CD14-positive monocyte (primary cell): ENCODE measurements at regions not wholly inside any gene's neighbourhood (a gene's known extent, or its start where the extent isn't known, plus 50 kb on each side); places are given as distances from the start of the nearest gene placed in this dataset.
A peak's percentile ranks its signal among the peaks of the same experiment; 100 is the strongest.

Source experiments
- DNase-seq, 3 donors: peaks; one replicate each; pipeline ENCODE4 v3.0.0-alpha.2; 2011 to 2022
- H2AFZ ChIP-seq: 2 replicates; pipeline ENCODE4 v1.6.0; 2012; ENCODE audit warnings: mild to moderate bottlenecking, low read depth, low read length, inconsistent platforms; ENCODE audit not compliant: insufficient read depth, poor library complexity, severe bottlenecking
- H3K27ac ChIP-seq, 2 donors: 1 replicate in 1 of 2; 2 replicates in 1 of 2; pipeline ENCODE4 v1.5.1; 2012 to 2013; ENCODE audit warnings: low read length in 2 of 2, control low read depth in 1 of 2, inconsistent platforms in 1 of 2, low read depth in 1 of 2, mild to moderate bottlenecking in 1 of 2
- H3K27me3 ChIP-seq, 2 donors: one replicate each; pipeline versions ENCODE4 v1.6.0 to v1.6.1; 2011 to 2013; ENCODE audit warnings: low read length in 2 of 2; ENCODE audit not compliant: control insufficient read depth in 2 of 2, insufficient read depth in 2 of 2
- H3K36me3 ChIP-seq, 2 donors: replicated peaks in 1 of 2; 1 replicate in 1 of 2; 2 replicates in 1 of 2; pipeline versions ENCODE4 v1.5.1 to v1.6.1; 2012 to 2013; ENCODE audit warnings: low read length in 2 of 2, control low read depth in 1 of 2, inconsistent platforms in 1 of 2, mild to moderate bottlenecking in 1 of 2; ENCODE audit not compliant: insufficient read depth in 2 of 2, control insufficient read depth in 1 of 2
- H3K4me1 ChIP-seq, 2 donors: 1 replicate in 1 of 2; 2 replicates in 1 of 2; pipeline versions ENCODE4 v1.5.1 to v1.6.1; 2012 to 2013; ENCODE audit warnings: low read length in 2 of 2, control low read depth in 1 of 2, inconsistent platforms in 1 of 2, mild to moderate bottlenecking in 1 of 2, moderate library complexity in 1 of 2; ENCODE audit not compliant: insufficient read depth in 2 of 2, control insufficient read depth in 1 of 2
- H3K4me2 ChIP-seq: replicated peaks from 2 replicates; pipeline ENCODE3; 2012; ENCODE audit warnings: low read length, moderate library complexity, mild to moderate bottlenecking; ENCODE audit not compliant: poor library complexity, severe bottlenecking; ENCODE audit errors: extremely low read depth
- H3K4me3 ChIP-seq, 3 experiments: fragments of 200-600 bp in 1 of 3; sonication (generic) in 1 of 3; replicated peaks in 1 of 3; 1 replicate in 2 of 3; 2 replicates in 1 of 3; pipeline ENCODE4 v1.5.1; 2011 to 2013; ENCODE audit warnings: low read length in 3 of 3, mild to moderate bottlenecking in 3 of 3, control low read depth in 2 of 3, low read depth in 2 of 3, inconsistent platforms in 1 of 3, moderate library complexity in 1 of 3
- H3K79me2 ChIP-seq: 2 replicates; pipeline ENCODE4 v1.6.0; 2012; ENCODE audit warnings: mild to moderate bottlenecking, control low read depth, inconsistent platforms, low read length, moderate library complexity; ENCODE audit not compliant: insufficient read depth
- H3K9ac ChIP-seq: 2 replicates; pipeline ENCODE4 v1.6.0; 2017; ENCODE audit warnings: low read length, mild to moderate bottlenecking; ENCODE audit not compliant: insufficient read depth, poor library complexity, severe bottlenecking
- H3K9me3 ChIP-seq, 2 donors: replicated peaks in 1 of 2; 1 replicate in 1 of 2; 2 replicates in 1 of 2; pipeline versions ENCODE4 v1.5.1 to v1.6.1; 2012 to 2013; ENCODE audit warnings: low read length in 2 of 2, control low read depth in 1 of 2; ENCODE audit not compliant: control insufficient read depth in 1 of 2, insufficient read depth in 1 of 2
- H4K20me1 ChIP-seq: 2 replicates; pipeline ENCODE4 v1.6.0; 2012; ENCODE audit warnings: mild to moderate bottlenecking, low read length, control low read depth, moderate library complexity; ENCODE audit not compliant: insufficient read depth
- H3K27ac Mint-ChIP-seq, 7 donors: one replicate each; pipeline ENCODE4 v1.8.0; 2020; ENCODE audit warnings: mild to moderate bottlenecking in 7 of 7, mixed read lengths in 7 of 7, moderate library complexity in 6 of 7, inconsistent platforms in 2 of 7
- H3K27me3 Mint-ChIP-seq, 3 donors: one replicate each; pipeline ENCODE4 v1.8.0; 2021 to 2022; ENCODE audit warnings: low read depth in 3 of 3, mild to moderate bottlenecking in 3 of 3, mixed read lengths in 3 of 3, moderate library complexity in 3 of 3, inconsistent platforms in 1 of 3
- H3K36me3 Mint-ChIP-seq, 2 donors: one replicate each; pipeline ENCODE4 v1.8.0; 2020; ENCODE audit warnings: mixed read lengths in 2 of 2, inconsistent platforms in 1 of 2, mild to moderate bottlenecking in 1 of 2
- H3K4me1 Mint-ChIP-seq: one replicate; pipeline ENCODE4 v1.8.0; 2020; ENCODE audit warnings: mild to moderate bottlenecking, mixed read lengths
- H3K4me3 Mint-ChIP-seq, 2 donors: one replicate each; pipeline ENCODE4 v1.8.0; 2020; ENCODE audit warnings: mild to moderate bottlenecking in 2 of 2, mixed read lengths in 2 of 2, moderate library complexity in 1 of 2
- H3K9me3 Mint-ChIP-seq, 7 donors: one replicate each; pipeline ENCODE4 v1.8.0; 2020 to 2022; ENCODE audit warnings: mixed read lengths in 7 of 7, mild to moderate bottlenecking in 6 of 7, moderate library complexity in 6 of 7, inconsistent platforms in 2 of 7
- CTCF ChIP-seq: fragments of 200-600 bp; IDR thresholded peaks from one replicate; pipeline ENCODE4 v1.8.0; 2022; ENCODE audit warnings: antibody characterized with exemption, mild to moderate bottlenecking
- WGBS: methylation state at CpG from one replicate; pipeline ENCODE4 v1.1.5; 2013; ENCODE audit warnings: missing lambda C conversion rate; ENCODE audit not compliant: insufficient coverage; 5-methylcytosine and 5-hydroxymethylcytosine counted together
- intact Hi-C, 2 donors: fragments of 100-400 bp; cut with micrococcal nuclease; formaldehyde crosslinking; loops; one replicate each; pipeline versions ENCODE4 v1.15.0 to v1.15.1; 2023

DNA sequence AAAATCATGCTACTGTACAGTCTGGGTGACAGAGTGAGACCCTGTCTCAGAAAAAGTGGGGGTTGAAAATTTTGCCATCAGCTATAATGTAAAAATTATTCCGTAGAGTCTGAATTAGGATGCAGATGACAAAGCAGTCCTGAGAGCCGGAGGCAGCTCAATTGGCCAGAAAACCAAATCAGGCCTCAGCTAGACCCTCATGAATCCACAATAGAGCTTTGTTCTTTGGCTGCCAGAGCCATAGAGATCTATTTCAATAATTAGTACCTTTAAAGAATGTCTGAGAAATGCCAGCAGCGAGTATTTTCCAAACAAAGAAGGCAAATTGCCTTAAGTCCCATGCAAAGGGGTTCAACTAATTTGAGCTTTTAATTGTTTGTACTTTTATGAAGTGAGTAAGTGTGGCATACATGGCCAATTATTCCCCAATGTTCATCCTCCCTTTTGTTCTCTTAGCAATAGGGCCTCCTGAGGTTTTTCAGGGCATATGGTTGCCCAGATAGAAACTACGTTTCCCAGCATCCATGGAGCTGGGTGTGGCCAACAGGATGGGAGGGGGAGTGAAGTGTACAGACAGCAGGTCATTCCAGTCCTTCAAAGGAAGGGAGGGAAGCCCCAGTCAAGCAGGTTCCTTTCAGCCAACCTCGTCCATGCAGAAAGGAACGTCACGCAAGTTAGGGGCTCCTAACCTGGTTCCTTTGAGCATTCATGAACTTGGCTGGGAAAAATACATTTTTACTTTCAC lies 211.3 kb upstream of the APCDD1 start:
- no peak for DNase-seq
- Histone ChIP-seq H3K27ac (no peak overlapping the region), H3K4me2 (no peak overlapping the region), H3K9ac (no peak overlapping the region), H3K36me3 (no peaks in the 10 kb centered on the region), H3K4me3 (no peak overlapping the region), H3K4me1 (peaks cover 42 to 45% of the 10 kb centered on the region in 2 donors), H4K20me1 (no peaks in the 10 kb centered on the region), H3K9me3 (no peaks in the 10 kb centered on the region), H3K27me3 (no peaks in the 10 kb centered on the region), H2AFZ (no peak overlapping the region), H3K79me2 (no peaks in the 10 kb centered on the region)
- H3K27ac Mint-ChIP-seq = no peak overlapping the region
- H3K9me3 Mint-ChIP-seq = peaks cover 0 to 1% (median 0%) of the 10 kb centered on the region in 7 donors
- 86% methylated on average over 1 of the region's 7 CpGs for WGBS
- intact Hi-C loops = no loop called here
- TF ChIP-seq CTCF = no peak
- no peaks in the 10 kb centered on the region for H3K36me3 Mint-ChIP-seq
- peaks cover 0 to 5% (median 4%) of the 10 kb centered on the region in 3 donors for H3K27me3 Mint-ChIP-seq
- H3K4me1 Mint-ChIP-seq = peaks cover 42% of the 10 kb centered on the region
- H3K4me3 Mint-ChIP-seq = no peak overlapping the region

DNA sequence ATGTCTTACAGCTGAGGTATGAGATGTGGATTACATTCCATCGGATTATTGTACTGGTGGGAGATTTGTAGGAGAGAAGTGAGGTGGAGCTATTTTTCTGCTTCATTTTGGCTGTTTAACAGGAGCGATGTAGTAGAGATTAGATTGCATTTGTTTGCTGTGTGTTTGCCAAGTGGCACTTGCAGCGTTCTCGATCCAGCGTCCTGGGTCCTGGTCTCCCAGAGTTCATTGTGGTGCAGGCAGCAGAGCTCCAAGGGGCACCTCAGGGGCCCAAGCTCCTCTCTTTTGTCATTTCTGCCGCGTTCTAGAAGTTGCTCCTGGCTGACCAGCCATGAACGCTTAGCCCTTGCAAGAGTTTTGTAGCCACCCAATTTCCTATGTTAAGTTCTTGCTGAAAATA lies 210.1 kb upstream of the APCDD1 start:
- WGBS = 97% methylated on average over 8 of the region's 8 CpGs
- H3K27me3 Mint-ChIP-seq = peaks cover 0 to 6% (median 5%) of the 10 kb centered on the region in 3 donors

More for the DNA sequence above, 210.1 kb upstream of the APCDD1 start:
- Histone ChIP-seq H2AFZ (no peak overlapping the region), H4K20me1 (no peaks in the 10 kb centered on the region), H3K9me3 (no peaks in the 10 kb centered on the region), H3K36me3 (no peaks in the 10 kb centered on the region), H3K4me3 (no peak overlapping the region), H3K79me2 (no peaks in the 10 kb centered on the region), H3K9ac (no peak overlapping the region), H3K4me1 (peaks cover 37 to 38% of the 10 kb centered on the region in 2 donors), H3K4me2 (no peak overlapping the region), H3K27me3 (no peaks in the 10 kb centered on the region), H3K27ac (no peak overlapping the region)
- H3K27ac Mint-ChIP-seq = peak overlapping the region in 1 of 7 donors; percentile 19
- H3K4me1 Mint-ChIP-seq = peaks cover 33% of the 10 kb centered on the region
- H3K4me3 Mint-ChIP-seq = no peak overlapping the region
- no peak for DNase-seq
- intact Hi-C loops = no loop called here
- TF ChIP-seq CTCF = no peak
- no peaks in the 10 kb centered on the region for H3K36me3 Mint-ChIP-seq
- H3K9me3 Mint-ChIP-seq = peaks cover 0 to 1% (median 0%) of the 10 kb centered on the region in 7 donors
